Ishikawa (cell line): ENCODE measurements at regions not wholly inside any gene's neighbourhood (a gene's known extent, or its start where the extent isn't known, plus 50 kb on each side); places are given as distances from the start of the nearest gene placed in this dataset.

Experiments
- CEBPB ChIP-seq: IDR thresholded peaks from 2 replicates; pipeline ENCODE4 v1.6.1; 2012
- CREB1 ChIP-seq: IDR thresholded peaks from 2 replicates; pipeline ENCODE4 v1.6.1; 2012; ENCODE audit warnings: low read depth
- EGR1 ChIP-seq: IDR thresholded peaks from 2 replicates; pipeline ENCODE4 v1.6.1; 2012
- EP300 ChIP-seq: IDR thresholded peaks from 2 replicates; pipeline ENCODE4 v1.6.1; 2012; ENCODE audit warnings: borderline replicate concordance
- FOXM1 ChIP-seq: IDR thresholded peaks from 2 replicates; pipeline ENCODE4 v1.6.1; 2012; ENCODE audit warnings: low read depth, borderline replicate concordance
- NFIC ChIP-seq: IDR thresholded peaks from 2 replicates; pipeline ENCODE4 v1.6.1; 2012
- RAD21 ChIP-seq: IDR thresholded peaks from 2 replicates; pipeline ENCODE4 v1.6.1; 2012; ENCODE audit warnings: low read depth
- TAF1 ChIP-seq: IDR thresholded peaks from 2 replicates; pipeline ENCODE4 v1.6.1; 2012; ENCODE audit warnings: low read depth, mild to moderate bottlenecking
- TCF12 ChIP-seq: IDR thresholded peaks from 2 replicates; pipeline ENCODE4 v1.6.1; 2012; ENCODE audit warnings: low read depth
- TEAD4 ChIP-seq: IDR thresholded peaks from 2 replicates; pipeline ENCODE4 v1.6.1; 2012
- YY1 ChIP-seq: IDR thresholded peaks from 2 replicates; pipeline ENCODE4 v1.6.1; 2012; ENCODE audit warnings: low read depth
- ZBTB7A ChIP-seq: IDR thresholded peaks from 2 replicates; pipeline ENCODE4 v1.6.1; 2012; ENCODE audit warnings: low read depth
- TF ChIP-seq, protein P1 (sequence below): IDR thresholded peaks from 2 replicates; pipeline ENCODE4 v1.6.1; 2012
- TF ChIP-seq, protein P2 (sequence below): IDR thresholded peaks from 2 replicates; pipeline ENCODE4 v1.6.1; 2012; ENCODE audit warnings: low read depth, mild to moderate bottlenecking
- TF ChIP-seq, protein P3 (sequence below): IDR thresholded peaks from 2 replicates; pipeline ENCODE4 v1.6.1; 2012

DNA sequence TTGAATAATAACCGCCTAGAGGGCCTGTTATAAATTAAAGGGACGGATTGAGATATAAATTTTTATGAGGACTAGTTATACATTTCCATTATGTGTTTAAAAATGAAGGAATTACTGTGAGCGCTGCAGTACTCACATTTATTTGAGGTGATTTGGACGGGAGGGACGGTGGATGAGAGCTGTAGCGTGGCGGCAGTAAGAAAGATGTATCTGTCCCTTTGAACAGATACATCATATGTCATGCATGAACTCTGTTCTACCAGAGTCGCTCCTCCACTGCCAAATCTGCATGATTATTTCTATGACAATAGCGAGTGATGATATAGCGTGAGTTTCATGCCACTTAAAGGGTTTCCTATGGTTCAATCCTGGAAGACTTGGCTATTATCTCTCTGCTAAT is 538.8 kb downstream of the MCTP2 start:
- TF ChIP-seq FOXM1 (no peak), TAF1 (no peak), EP300 (no peak), EGR1 (no peak), NFIC (no peak), TCF12 (no peak), YY1 (no peak), CEBPB (no peak), RAD21 (no peak), TEAD4 (no peak), CREB1 (no peak), ZBTB7A (no peak)
- TF ChIP-seq, protein P1, sequence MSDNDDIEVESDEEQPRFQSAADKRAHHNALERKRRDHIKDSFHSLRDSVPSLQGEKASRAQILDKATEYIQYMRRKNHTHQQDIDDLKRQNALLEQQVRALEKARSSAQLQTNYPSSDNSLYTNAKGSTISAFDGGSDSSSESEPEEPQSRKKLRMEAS, result no peak
- TF ChIP-seq, protein P2, sequence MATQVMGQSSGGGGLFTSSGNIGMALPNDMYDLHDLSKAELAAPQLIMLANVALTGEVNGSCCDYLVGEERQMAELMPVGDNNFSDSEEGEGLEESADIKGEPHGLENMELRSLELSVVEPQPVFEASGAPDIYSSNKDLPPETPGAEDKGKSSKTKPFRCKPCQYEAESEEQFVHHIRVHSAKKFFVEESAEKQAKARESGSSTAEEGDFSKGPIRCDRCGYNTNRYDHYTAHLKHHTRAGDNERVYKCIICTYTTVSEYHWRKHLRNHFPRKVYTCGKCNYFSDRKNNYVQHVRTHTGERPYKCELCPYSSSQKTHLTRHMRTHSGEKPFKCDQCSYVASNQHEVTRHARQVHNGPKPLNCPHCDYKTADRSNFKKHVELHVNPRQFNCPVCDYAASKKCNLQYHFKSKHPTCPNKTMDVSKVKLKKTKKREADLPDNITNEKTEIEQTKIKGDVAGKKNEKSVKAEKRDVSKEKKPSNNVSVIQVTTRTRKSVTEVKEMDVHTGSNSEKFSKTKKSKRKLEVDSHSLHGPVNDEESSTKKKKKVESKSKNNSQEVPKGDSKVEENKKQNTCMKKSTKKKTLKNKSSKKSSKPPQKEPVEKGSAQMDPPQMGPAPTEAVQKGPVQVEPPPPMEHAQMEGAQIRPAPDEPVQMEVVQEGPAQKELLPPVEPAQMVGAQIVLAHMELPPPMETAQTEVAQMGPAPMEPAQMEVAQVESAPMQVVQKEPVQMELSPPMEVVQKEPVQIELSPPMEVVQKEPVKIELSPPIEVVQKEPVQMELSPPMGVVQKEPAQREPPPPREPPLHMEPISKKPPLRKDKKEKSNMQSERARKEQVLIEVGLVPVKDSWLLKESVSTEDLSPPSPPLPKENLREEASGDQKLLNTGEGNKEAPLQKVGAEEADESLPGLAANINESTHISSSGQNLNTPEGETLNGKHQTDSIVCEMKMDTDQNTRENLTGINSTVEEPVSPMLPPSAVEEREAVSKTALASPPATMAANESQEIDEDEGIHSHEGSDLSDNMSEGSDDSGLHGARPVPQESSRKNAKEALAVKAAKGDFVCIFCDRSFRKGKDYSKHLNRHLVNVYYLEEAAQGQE, result no peak
- TF ChIP-seq, protein P3, sequence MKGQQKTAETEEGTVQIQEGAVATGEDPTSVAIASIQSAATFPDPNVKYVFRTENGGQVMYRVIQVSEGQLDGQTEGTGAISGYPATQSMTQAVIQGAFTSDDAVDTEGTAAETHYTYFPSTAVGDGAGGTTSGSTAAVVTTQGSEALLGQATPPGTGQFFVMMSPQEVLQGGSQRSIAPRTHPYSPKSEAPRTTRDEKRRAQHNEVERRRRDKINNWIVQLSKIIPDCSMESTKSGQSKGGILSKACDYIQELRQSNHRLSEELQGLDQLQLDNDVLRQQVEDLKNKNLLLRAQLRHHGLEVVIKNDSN, result no peak

GRCh38 chr15:94777037-94777436 is 545.7 kb downstream of the MCTP2 start:
- TF ChIP-seq, protein P2, result no peak
- TF ChIP-seq, protein P1, result no peak
- TF ChIP-seq RAD21, result no peak
- no peak for TF ChIP-seq TEAD4
- no peak for TF ChIP-seq ZBTB7A
- TF ChIP-seq EP300, result no peak
- TF ChIP-seq YY1, result no peak
- no peak for TF ChIP-seq TCF12
- TF ChIP-seq CREB1, result no peak
- TF ChIP-seq EGR1, result no peak
- TF ChIP-seq, protein P3, result no peak

GRCh38 chr15:94778840-94779239 is 547.5 kb downstream of the MCTP2 start:
- no peak for TF ChIP-seq CREB1
- TF ChIP-seq TAF1, result no peak
- no peak for TF ChIP-seq CEBPB
- TF ChIP-seq NFIC, result no peak

GRCh38 chr15:94780166-94780565 is 548.8 kb downstream of the MCTP2 start:
- no peak for TF ChIP-seq YY1
- TF ChIP-seq, protein P3, result no peak
- TF ChIP-seq CEBPB, result no peak
- TF ChIP-seq CREB1, result no peak
- TF ChIP-seq FOXM1, result no peak
- no peak for TF ChIP-seq EP300
- TF ChIP-seq TAF1, result no peak
- TF ChIP-seq TCF12, result no peak
- no peak for TF ChIP-seq TEAD4
- TF ChIP-seq NFIC, result no peak
- TF ChIP-seq RAD21, result no peak
- TF ChIP-seq, protein P2, result no peak
- no peak for TF ChIP-seq ZBTB7A
- TF ChIP-seq EGR1, result no peak
- TF ChIP-seq, protein P1, result no peak
